ENCODE measurements at regions not wholly inside any gene's neighbourhood (a gene's known extent, or its start where the extent isn't known, plus 50 kb on each side); places are given as distances from the start of the nearest gene placed in this dataset.

DNA sequence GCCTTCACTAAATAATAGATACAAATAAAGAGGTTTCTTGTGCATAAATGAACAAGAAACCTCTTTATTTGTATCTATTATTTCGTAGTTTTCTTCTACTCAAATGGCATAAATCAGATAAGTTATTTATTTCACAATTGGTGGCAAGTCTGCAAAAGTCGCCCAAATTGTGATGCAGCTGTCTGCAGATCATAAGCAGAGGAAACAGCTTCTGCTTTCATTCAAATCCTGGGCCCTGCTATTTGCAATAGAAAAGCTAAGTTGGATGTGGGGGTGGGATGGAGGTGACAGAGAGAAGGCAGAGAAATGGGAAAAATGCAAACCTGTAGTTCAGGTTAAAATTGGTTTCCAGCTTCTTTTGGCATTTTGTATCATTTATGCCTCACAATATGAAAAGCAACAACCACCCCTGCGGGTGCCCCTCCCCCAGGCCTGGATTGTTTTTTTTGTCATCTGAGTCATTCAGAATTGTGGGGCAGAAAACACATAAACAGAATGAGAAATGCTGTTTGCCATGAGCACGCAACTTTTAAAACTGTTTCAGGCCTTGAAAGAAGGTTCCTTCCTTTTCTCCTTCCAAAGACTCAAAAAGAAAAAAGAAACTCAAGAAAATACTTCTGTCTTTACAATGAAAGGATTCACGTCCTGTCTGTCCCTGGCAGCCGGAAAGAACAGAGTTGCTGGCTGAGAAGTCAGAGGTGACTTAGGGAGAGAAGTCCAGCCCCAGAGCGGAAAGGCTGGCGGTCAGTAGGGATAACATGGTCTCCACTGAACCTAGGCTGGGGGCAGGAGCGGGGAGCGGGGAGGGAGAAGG, 132.9 kb downstream of the BAMBI start:
- 60 to 65% methylated on average over 10 of the region's 10 CpGs for WGBS, 2 donors

DNA sequence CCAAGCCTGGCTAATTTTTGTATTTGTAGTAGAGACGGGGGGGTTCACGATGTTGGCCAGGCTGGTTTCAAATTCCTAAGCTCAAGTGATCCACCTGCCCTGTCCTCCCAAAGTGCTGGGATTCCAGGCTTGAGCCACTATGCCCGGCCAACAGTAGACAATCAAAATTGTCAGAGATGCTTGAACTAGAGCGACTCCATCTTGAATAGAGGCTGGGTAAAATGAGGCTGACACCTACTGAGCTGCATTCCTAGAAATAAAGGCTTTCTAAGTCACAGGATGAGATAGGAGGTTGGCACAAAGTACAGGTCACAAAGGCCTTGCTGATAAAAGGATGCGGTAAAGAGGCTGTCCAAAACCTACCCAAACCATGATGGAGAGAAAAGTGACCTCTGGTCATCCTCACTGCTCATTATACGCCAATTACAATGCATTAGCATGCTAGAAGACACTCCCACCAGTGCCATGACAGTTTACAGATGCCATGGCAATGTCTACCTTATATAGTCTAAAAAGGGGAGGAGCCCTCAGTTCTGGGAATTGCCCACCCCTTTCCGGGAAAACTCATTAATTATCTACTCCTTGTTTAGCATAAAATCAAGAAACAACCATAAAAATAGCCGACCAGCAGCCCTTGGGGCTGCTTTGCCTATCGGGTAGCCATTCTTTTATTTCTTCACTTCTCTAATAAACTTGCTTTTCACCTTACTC, 134.5 kb downstream of the BAMBI start:
- Histone ChIP-seq H3K9me3 (no peaks in the 10 kb centered on the region), H3K4me1 (peaks cover 0 to 16% (median 3%) of the 10 kb centered on the region in 4 donors), H3K27ac (no peak overlapping the region), H3K4me3 (no peak overlapping the region), H3K36me3 (no peaks in the 10 kb centered on the region), H3K27me3 (no peaks in the 10 kb centered on the region)
- DNase-seq (ENCODE audit: low spot score in 2 of 2), result no peak
- TF ChIP-seq, protein P1, sequence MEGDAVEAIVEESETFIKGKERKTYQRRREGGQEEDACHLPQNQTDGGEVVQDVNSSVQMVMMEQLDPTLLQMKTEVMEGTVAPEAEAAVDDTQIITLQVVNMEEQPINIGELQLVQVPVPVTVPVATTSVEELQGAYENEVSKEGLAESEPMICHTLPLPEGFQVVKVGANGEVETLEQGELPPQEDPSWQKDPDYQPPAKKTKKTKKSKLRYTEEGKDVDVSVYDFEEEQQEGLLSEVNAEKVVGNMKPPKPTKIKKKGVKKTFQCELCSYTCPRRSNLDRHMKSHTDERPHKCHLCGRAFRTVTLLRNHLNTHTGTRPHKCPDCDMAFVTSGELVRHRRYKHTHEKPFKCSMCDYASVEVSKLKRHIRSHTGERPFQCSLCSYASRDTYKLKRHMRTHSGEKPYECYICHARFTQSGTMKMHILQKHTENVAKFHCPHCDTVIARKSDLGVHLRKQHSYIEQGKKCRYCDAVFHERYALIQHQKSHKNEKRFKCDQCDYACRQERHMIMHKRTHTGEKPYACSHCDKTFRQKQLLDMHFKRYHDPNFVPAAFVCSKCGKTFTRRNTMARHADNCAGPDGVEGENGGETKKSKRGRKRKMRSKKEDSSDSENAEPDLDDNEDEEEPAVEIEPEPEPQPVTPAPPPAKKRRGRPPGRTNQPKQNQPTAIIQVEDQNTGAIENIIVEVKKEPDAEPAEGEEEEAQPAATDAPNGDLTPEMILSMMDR (IDR thresholded peaks at IDR 0.05), result no peak
- WGBS, 2 donors, result 82 to 83% methylated on average over 9 of the region's 9 CpGs

More for the DNA sequence above, 132.9 kb downstream of the BAMBI start:
- H3K27ac ChIP-seq, result no peak overlapping the region
- H3K4me1 ChIP-seq, result peaks cover 0 to 18% (median 3%) of the 10 kb centered on the region in 4 donors
- TF ChIP-seq, protein P1 (IDR thresholded peaks at IDR 0.05), result no peak
- no peak for TF ChIP-seq POLR2A (IDR thresholded peaks at IDR 0.05)
- TF ChIP-seq EP300 (IDR thresholded peaks at IDR 0.05), result no peak
- no peaks in the 10 kb centered on the region for H3K36me3 ChIP-seq
- no peaks in the 10 kb centered on the region for H3K9me3 ChIP-seq
- no peak overlapping the region for H3K4me3 ChIP-seq
- no peaks in the 10 kb centered on the region for H3K27me3 ChIP-seq
- DNase-seq (ENCODE audit: low spot score in 2 of 2), result no peak

DNA sequence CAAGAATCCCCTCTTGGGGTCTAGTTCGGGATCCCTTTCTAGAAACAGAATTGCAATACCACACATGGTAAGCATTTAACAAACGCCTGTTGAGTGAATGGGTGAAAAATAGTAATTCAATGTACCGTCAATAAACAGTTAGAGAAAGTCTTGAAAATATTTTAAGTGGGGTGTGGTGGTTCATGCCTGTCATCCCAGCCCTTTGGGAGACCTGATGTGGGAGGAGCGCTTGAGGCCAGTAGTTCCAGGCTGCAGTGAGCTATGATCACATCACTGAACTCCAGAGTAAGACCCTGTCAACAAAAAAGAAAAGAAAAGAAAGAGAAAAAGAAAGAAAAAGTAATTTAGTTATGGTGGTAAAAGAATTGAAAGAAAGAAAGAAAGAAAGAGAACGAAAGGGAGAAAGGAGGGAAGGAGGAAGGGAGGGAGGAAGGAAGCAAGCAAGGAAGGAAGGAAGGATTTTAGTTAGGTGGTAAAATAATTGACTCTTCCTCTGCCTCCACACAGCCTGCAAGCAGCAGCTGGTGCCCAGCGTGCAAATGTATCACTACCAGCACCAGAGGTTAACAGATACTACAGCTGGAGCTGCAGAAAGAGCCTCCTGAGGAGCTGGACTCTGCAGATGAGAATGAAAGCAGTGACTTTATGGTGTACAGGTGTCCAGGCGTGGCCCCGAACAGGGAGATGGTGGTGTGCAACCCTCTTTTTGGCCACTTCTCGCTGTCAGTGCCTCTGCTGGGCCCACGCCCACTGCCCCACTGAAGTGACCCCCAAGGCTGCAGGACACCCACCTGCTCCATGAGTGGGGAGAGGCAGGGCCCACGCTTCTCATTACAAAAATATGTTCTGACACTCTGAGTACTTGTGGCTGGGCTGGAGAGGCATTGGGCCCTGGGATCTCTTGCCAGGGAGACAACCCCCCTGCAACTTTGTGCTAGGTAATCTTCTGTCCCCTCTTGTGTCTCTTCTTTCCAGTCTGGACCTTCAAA, 135.4 kb downstream of the BAMBI start:
- no peaks in the 10 kb centered on the region for H3K9me3 ChIP-seq
- H3K27me3 ChIP-seq, result no peaks in the 10 kb centered on the region
- TF ChIP-seq POLR2A (IDR thresholded peaks at IDR 0.05) (no peak), EP300 (IDR thresholded peaks at IDR 0.05) (no peak)
- TF ChIP-seq, protein P1 (IDR thresholded peaks at IDR 0.05), result no peak
- WGBS, 2 donors, result 60 to 66% methylated on average over 11 of the region's 11 CpGs
- no peak overlapping the region for H3K4me3 ChIP-seq
- peaks cover 0 to 7% (median 3%) of the 10 kb centered on the region in 4 donors for H3K4me1 ChIP-seq
- H3K27ac ChIP-seq, result no peak overlapping the region
- no peaks in the 10 kb centered on the region for H3K36me3 ChIP-seq
- no peak for DNase-seq (ENCODE audit: low spot score in 2 of 2)

DNA sequence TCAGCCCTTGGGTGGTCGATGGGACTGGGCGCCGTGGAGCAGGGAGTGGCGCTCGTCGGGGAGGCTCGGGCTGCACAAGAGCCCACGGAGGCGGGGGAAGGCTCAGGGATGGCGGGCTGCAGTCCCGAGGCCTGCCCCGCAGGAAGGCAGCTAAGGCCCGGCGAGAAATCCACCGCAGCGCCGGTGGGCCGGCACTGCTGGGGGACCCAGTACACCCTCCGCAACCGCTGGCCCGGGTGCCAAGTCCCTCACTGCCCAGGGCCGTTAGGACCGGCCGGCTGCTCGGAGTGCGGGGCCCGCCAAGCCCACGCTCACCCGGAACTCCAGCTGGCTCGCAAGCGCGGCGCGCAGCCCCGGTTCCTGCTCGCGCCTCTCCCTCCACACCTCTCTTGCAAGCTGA, 138.4 kb downstream of the BAMBI start:
- Histone ChIP-seq H3K27ac (no peak overlapping the region), H3K27me3 (no peaks in the 10 kb centered on the region), H3K36me3 (no peaks in the 10 kb centered on the region), H3K4me1 (no peaks in the 10 kb centered on the region), H3K9me3 (no peaks in the 10 kb centered on the region), H3K4me3 (no peak overlapping the region)
- DNase-seq (ENCODE audit: low spot score in 2 of 2), result no peak
- TF ChIP-seq, protein P1 (IDR thresholded peaks at IDR 0.05), result no peak
- TF ChIP-seq POLR2A (IDR thresholded peaks at IDR 0.05) (no peak), EP300 (IDR thresholded peaks at IDR 0.05) (no peak)
- 95 to 100% methylated on average over 18 to 37 of the region's 37 CpGs for WGBS, 2 donors

Data from tibial nerve (tissue), 4 donors.